Activated CD8-positive, alpha-beta T cell treated with anti-CD3 and anti-CD28 coated beads for 36 hours (primary cell): ENCODE measurements at regions not wholly inside any gene's neighbourhood (a gene's known extent, or its start where the extent isn't known, plus 50 kb on each side); places are given as distances from the start of the nearest gene placed in this dataset.

Experiments used
- ATAC-seq: fragments of 200-7000 bp; cut with Tn5 transposase; one replicate; pipeline ENCODE4 v1.10.0; 2021; ENCODE audit warnings: mild to moderate bottlenecking, moderate library complexity
- CTCF ChIA-PET: fragments of 350-600 bp; sonication (Branson Sonifier 250); formaldehyde crosslinking; loops from one replicate; lab custom pipeline; 2021; ENCODE audit warnings: antibody characterized with exemption; lab: Charles Lee
- POLR2A ChIA-PET: fragments of 350-600 bp; sonication (Branson Sonifier 250); formaldehyde crosslinking; loops from one replicate; lab custom pipeline; 2021; ENCODE audit warnings: antibody characterized with exemption; lab: Charles Lee
- DNase-seq: peaks from one replicate; pipeline ENCODE4 v3.0.0-alpha.2; 2020
- H3K27ac Mint-ChIP-seq: one replicate; pipeline ENCODE4 v1.8.0; 2021; ENCODE audit warnings: mild to moderate bottlenecking, mixed read lengths
- H3K27me3 Mint-ChIP-seq: one replicate; pipeline ENCODE4 v1.8.0; 2021; ENCODE audit warnings: mixed read lengths
- H3K36me3 Mint-ChIP-seq: one replicate; pipeline ENCODE4 v1.8.0; 2021; ENCODE audit warnings: low read depth, mixed read lengths
- H3K4me1 Mint-ChIP-seq: one replicate; pipeline ENCODE4 v1.8.0; 2021; ENCODE audit warnings: low read depth, mixed read lengths
- H3K4me3 Mint-ChIP-seq: one replicate; pipeline ENCODE4 v1.8.0; 2021; ENCODE audit warnings: mild to moderate bottlenecking, moderate library complexity, mixed read lengths
- H3K9me3 Mint-ChIP-seq: one replicate; pipeline ENCODE4 v1.8.0; 2021; ENCODE audit warnings: mixed read lengths
- intact Hi-C: fragments of 100-400 bp; cut with micrococcal nuclease; formaldehyde crosslinking; loops from one replicate; pipeline ENCODE4 v1.10.0; 2022
- TF ChIP-seq, protein P1 (sequence below): fragments of 200-600 bp; IDR thresholded peaks from one replicate; pipeline ENCODE4 v1.8.0; 2022; ENCODE audit warnings: antibody characterized with exemption, mild to moderate bottlenecking

DNA sequence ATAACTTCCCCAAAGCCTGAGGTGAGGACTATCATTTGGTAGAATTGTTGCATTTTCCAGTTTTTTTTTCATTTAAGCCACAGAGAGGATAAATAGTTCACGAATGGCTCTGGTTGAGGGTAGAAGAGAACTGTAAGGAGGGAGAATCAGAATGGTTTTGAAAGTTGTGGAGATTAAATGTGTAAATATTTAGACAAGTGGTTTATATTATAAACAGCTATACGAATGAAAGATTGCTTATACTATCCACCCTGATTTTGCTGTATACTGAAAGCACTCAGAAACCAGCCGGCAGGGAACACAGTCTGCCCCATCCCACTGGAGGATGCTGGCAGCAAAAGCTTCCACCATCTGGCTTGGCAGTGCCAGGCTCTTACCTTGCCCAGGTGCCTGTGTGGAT, 341.1 kb downstream of the RAPGEF2 start:
- Mint-ChIP-seq H3K4me1 (no peaks in the 10 kb centered on the region), H3K27me3 (peaks cover 11% of the 10 kb centered on the region), H3K27ac (no peak overlapping the region), H3K36me3 (no peaks in the 10 kb centered on the region), H3K9me3 (no peaks in the 10 kb centered on the region), H3K4me3 (no peak overlapping the region)
- no peak for ATAC-seq
- TF ChIP-seq, protein P1, sequence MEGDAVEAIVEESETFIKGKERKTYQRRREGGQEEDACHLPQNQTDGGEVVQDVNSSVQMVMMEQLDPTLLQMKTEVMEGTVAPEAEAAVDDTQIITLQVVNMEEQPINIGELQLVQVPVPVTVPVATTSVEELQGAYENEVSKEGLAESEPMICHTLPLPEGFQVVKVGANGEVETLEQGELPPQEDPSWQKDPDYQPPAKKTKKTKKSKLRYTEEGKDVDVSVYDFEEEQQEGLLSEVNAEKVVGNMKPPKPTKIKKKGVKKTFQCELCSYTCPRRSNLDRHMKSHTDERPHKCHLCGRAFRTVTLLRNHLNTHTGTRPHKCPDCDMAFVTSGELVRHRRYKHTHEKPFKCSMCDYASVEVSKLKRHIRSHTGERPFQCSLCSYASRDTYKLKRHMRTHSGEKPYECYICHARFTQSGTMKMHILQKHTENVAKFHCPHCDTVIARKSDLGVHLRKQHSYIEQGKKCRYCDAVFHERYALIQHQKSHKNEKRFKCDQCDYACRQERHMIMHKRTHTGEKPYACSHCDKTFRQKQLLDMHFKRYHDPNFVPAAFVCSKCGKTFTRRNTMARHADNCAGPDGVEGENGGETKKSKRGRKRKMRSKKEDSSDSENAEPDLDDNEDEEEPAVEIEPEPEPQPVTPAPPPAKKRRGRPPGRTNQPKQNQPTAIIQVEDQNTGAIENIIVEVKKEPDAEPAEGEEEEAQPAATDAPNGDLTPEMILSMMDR = no peak
- ChIA-PET POLR2A (no interaction called here), CTCF (no interaction called here)
- intact Hi-C loops = loop anchor here (10.0 kb wide), 1 partner anchor 709 kb away; no protein-coding TSS in a partner anchor
- DNase-seq = no peak

DNA sequence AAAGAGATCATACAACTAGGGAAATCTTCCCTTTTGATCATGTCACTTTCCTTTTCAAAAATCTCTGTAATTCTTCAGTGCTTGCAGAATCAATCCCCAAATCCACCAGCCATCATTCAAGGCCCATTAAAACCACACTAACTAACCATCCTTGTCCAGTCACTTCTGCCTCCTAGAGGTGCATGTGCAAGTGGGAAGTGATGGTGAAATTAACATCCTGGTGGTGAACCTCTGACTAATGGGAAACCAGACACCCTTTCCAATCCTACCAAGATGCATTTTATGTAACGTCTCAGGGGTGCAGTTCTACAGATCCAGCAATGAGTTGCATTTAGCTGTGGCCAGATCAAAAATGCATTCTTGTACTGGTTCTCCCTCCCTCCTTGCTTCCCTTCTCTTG, 341.8 kb downstream of the RAPGEF2 start:
- peaks cover 11% of the 10 kb centered on the region for H3K27me3 Mint-ChIP-seq
- no peaks in the 10 kb centered on the region for H3K36me3 Mint-ChIP-seq
- CTCF ChIA-PET = no interaction called here
- POLR2A ChIA-PET = no interaction called here
- ATAC-seq = no peak
- no peak overlapping the region for H3K4me3 Mint-ChIP-seq
- no peak overlapping the region for H3K27ac Mint-ChIP-seq
- no peaks in the 10 kb centered on the region for H3K9me3 Mint-ChIP-seq
- intact Hi-C loops = loop anchor here (10.0 kb wide), 1 partner anchor 710 kb away; no protein-coding TSS in a partner anchor
- no peaks in the 10 kb centered on the region for H3K4me1 Mint-ChIP-seq
- TF ChIP-seq, protein P1 = no peak
- DNase-seq = no peak

DNA sequence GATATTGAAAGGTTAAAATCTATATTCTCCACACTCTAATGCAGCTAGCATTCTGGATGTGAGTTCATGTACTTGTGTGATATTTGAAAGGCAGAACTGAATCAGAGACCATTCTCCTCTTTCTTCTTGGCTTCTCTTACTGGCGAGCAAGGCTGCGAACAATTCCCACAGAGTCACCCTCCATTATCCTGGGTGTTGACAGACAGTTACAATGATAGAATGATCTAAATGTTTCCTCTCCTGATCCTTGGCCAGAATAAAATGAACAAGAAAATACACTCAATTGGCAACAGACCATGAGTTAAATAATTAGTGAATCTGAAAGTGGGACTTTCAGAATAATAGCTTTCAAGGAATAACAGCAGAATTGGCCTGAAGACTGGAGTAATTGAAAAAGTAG, 342.8 kb downstream of the RAPGEF2 start:
- no peaks in the 10 kb centered on the region for H3K4me1 Mint-ChIP-seq
- POLR2A ChIA-PET = no interaction called here

GRCh38 chr4:159446266-159446976, 343.5 kb downstream of the RAPGEF2 start:
- H3K4me1 Mint-ChIP-seq = no peaks in the 10 kb centered on the region
- no peak overlapping the region for H3K4me3 Mint-ChIP-seq
- ChIA-PET POLR2A (no interaction called here), CTCF (no interaction called here)
- TF ChIP-seq, protein P1 = peak; percentile 73
- H3K9me3 Mint-ChIP-seq = no peaks in the 10 kb centered on the region
- DNase-seq = peak; percentile 31
- no peak overlapping the region for H3K27ac Mint-ChIP-seq
- peaks cover 11% of the 10 kb centered on the region for H3K27me3 Mint-ChIP-seq
- intact Hi-C loops = loop anchor here (10.0 kb wide), 1 partner anchor 712 kb away; no protein-coding TSS in a partner anchor
- ATAC-seq = peak; percentile 94
- no peaks in the 10 kb centered on the region for H3K36me3 Mint-ChIP-seq

More for the DNA sequence above, 342.8 kb downstream of the RAPGEF2 start:
- peaks cover 11% of the 10 kb centered on the region for H3K27me3 Mint-ChIP-seq
- CTCF ChIA-PET = no interaction called here
- ATAC-seq (no peak), DNase-seq (no peak)
- TF ChIP-seq, protein P1 = no peak
- H3K4me3 Mint-ChIP-seq = no peak overlapping the region
- H3K36me3 Mint-ChIP-seq = no peaks in the 10 kb centered on the region
- intact Hi-C loops = loop anchor here (10.0 kb wide), 1 partner anchor 711 kb away; no protein-coding TSS in a partner anchor
- no peaks in the 10 kb centered on the region for H3K9me3 Mint-ChIP-seq
- H3K27ac Mint-ChIP-seq = no peak overlapping the region

DNA sequence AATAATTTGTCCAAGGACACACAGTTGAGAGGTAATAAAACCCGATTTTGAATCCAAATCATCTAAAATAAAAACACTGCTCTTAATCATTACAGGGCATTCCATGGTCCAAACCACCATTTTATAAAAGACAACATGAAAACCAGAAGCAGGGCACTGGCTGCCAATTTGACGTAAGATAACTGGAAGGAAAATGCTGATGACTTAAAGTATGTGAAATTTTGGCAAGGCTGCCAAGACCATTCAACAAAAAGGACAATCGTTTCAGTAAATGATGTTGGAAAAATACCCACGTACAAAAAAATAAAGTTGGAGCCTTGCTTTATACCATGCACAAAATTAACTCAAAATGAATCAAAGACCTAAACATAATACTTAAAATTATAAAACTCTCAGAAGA, 344.4 kb downstream of the RAPGEF2 start:
- Mint-ChIP-seq H3K36me3 (no peaks in the 10 kb centered on the region), H3K9me3 (no peaks in the 10 kb centered on the region), H3K4me3 (no peak overlapping the region), H3K4me1 (no peaks in the 10 kb centered on the region), H3K27ac (no peak overlapping the region), H3K27me3 (peaks cover 11% of the 10 kb centered on the region)
- TF ChIP-seq, protein P1 = no peak
- no peak for ATAC-seq
- CTCF ChIA-PET = no interaction called here
- no peak for DNase-seq
- POLR2A ChIA-PET = no interaction called here
- intact Hi-C loops = loop anchor here (10.0 kb wide), 1 partner anchor 712 kb away; no protein-coding TSS in a partner anchor
